Thoracic aorta (tissue), 2 donors: ENCODE measurements at regions not wholly inside any gene's neighbourhood (a gene's known extent, or its start where the extent isn't known, plus 50 kb on each side); places are given as distances from the start of the nearest gene placed in this dataset.

Experiments
- ATAC-seq: fragments of 150-250 bp; one replicate; pipeline ENCODE4 v1.8.0; 2017; ENCODE audit warnings: low read depth; ENCODE audit not compliant: insufficient number of reproducible peaks, low FRiP score
- DNase-seq: peaks from one replicate; pipeline ENCODE4 v3.0.0-alpha.2; 2020; ENCODE audit warnings: low spot score
- H3K27ac ChIP-seq, 2 donors: fragments of 200-600 bp; sonication (generic); 1 replicate in 1 of 2; 2 replicates in 1 of 2; pipeline ENCODE4 v1.5.1; 2016; ENCODE audit warnings: mild to moderate bottlenecking in 2 of 2, moderate library complexity in 2 of 2
- H3K27me3 ChIP-seq: fragments of 200-600 bp; sonication (generic); replicated peaks from 2 replicates; pipeline ENCODE4 v1.6.0; 2016; ENCODE audit warnings: mild to moderate bottlenecking; ENCODE audit not compliant: insufficient read depth
- H3K36me3 ChIP-seq: fragments of 200-600 bp; sonication (generic); one replicate; pipeline ENCODE4 v1.5.1; 2016
- H3K4me1 ChIP-seq, 2 donors: fragments of 200-600 bp; sonication (generic); 1 replicate in 1 of 2; 2 replicates in 1 of 2; pipeline versions ENCODE4 v1.5.1 to v1.6.0; 2016; ENCODE audit warnings: low read depth in 2 of 2, mild to moderate bottlenecking in 1 of 2; ENCODE audit not compliant: control insufficient read depth in 1 of 2
- H3K4me3 ChIP-seq: fragments of 200-600 bp; sonication (generic); 2 replicates; pipeline ENCODE4 v1.5.1; 2016; ENCODE audit warnings: mild to moderate bottlenecking
- H3K9me3 ChIP-seq: fragments of 200-600 bp; sonication (generic); 2 replicates; pipeline ENCODE4 v1.5.1; 2016
- CTCF ChIP-seq: fragments of 200-600 bp; sonication (generic); IDR thresholded peaks from one replicate; pipeline ENCODE4 v1.5.1; 2019; ENCODE audit warnings: antibody characterized with exemption

DNA sequence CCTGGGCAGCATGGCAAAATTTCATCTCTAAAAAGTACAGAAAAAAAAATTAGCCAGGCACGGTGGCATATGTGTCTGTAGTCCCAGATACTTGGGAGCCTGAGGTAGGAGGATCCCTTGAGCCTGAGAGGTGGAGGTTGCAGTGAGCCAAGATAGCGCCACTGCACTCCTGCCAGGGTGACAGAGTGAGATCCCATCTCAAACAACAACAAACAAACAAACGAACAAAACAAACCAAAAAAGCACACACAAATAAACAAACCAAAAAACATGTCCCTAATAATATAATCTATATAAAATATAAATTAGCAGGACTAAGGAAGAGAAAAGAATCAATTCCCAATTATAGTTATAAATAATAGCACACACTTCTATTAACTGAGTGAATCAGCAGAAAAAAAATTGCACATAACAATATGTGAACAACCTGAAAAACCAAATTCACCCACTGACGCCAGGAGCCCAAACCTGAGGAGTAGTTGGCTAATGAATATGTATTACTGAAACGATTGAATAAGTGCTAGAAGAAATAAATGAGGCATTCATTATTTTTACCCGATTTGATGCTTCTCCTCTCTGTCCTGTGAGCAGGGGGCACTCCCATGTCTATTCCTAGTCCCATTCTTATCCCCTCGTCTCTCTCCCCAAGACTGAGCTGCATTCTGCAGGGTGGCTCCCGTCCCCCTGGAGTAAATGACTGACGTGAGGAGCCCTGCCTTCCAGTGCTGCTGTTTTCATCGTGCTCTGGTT lies 108.2 kb upstream of the TOP3B start:
- no peaks in the 10 kb centered on the region for H3K36me3 ChIP-seq
- H3K9me3 ChIP-seq: no peaks in the 10 kb centered on the region
- no peak overlapping the region for H3K27ac ChIP-seq
- H3K27me3 ChIP-seq: no peaks in the 10 kb centered on the region
- no peak for ATAC-seq
- DNase-seq: no peak
- no peaks in the 10 kb centered on the region for H3K4me1 ChIP-seq
- no peak for TF ChIP-seq CTCF
- no peak overlapping the region for H3K4me3 ChIP-seq

DNA sequence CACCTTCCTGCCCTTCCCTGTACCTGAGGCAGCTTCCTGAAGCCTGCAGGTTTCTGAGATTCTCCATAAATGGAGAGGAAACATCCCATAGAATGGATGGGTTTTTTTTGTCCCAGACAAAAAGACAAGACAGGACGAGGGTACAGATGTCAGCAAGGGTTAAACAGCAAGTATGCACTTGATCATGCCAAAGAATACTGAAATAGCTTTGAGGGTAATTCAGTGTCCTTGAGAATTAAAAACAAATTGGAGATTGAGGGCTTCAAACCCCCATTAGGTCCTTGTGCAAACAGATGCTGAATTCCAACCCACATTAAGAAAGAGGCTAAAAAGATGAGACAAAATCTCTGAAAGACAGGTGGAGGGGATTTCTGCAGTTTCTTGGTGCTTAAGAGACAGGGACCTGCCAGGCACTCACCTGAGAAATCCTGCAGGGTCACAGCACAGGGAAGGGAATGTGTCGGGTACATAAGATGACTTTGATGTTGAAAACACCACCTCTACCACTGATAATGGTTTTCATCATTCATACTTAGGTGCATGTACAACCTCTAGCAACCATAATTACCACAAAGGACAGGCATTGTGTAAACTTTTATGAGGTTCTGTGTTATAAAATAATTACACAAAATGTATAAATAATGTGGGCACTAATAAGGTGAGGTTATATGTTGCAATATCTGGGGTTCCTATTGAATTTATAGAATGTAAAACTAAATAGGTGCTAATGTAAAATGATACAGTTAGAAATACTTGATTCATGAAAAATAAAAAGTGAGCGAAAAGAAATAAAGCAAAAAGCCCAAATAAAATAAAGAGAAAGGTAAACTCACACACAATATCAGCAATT lies 107.1 kb upstream of the TOP3B start:
- no peak overlapping the region for H3K27ac ChIP-seq
- H3K4me3 ChIP-seq: no peak overlapping the region
- H3K36me3 ChIP-seq: no peaks in the 10 kb centered on the region
- H3K4me1 ChIP-seq: no peaks in the 10 kb centered on the region
- no peak for ATAC-seq
- DNase-seq: no peak
- H3K27me3 ChIP-seq: no peaks in the 10 kb centered on the region
- no peaks in the 10 kb centered on the region for H3K9me3 ChIP-seq
- no peak for TF ChIP-seq CTCF

DNA sequence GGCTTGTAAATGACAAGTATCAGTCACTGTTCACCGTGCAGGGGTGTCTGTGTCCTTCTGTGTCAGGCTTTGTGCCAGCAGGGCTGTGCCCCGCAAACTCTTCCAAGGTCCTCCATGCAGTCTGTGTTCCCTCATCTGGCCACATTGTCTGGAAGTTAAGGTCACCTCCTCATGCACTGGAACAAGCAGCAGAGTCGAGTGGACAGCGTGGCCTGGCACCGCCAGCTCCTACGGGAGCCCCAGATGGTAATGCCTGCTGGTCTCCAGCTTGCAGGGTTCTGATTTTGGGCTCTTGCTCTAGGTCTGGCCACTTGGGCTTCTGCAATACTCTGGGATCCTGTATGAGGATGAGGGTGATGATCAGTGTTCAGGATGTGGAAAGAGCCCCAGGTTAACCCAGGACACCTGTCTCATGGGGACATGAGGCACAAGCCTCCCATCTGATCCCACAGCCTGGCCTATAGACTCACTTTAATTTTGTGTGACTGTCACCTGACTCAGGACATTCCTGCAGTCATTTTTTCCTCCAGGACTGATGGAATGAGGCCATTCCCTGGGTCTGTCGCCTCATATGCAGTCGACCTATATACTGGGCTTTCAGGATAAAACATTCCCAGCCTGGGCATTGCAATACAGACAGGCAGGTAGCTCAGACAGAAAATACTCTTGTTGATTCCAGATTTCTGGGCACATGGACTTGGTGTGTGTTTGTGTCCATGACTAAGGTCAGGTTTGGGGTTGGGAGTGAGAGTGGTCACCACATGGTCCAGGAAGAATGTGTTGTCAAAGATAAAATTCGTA lies 106.3 kb upstream of the TOP3B start:
- no peaks in the 10 kb centered on the region for H3K27me3 ChIP-seq
- TF ChIP-seq CTCF: no peak

DNA sequence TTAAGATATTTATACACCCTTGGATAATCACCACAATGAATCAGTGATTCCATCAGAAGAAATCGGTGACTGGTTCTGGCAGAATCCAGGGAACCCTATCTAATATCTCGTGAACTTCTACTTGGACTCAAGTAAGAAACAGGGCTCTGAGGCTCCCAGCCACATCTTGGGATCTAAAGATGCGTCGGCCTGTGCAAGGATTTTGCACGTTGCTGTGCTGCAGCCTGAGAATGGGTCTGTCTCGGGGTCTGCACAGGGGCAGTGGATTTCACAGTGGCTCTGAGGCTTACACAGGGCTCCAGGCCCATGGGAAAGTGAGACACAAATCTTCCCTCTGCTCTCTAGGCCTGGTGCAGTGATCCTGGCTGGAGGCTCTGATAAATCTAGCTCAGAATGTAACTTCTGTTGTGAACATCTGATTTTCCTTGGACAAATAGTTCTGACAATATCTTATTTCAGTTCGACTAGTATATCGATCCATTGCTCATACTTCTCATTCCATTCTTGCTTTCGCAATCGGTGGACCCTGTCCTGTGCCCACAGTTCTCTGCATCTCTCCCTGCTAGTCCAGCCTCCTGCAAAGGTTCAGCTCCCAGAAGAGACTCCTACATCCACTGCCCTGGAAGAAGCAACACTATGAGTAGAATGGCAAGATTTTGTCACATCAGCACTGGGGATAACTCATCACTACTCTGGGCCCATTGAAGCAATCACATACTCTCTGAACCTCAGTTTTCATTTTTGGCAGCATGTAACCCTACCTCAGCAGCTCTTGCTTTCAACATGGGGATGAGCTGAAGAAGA lies 105.5 kb upstream of the TOP3B start:
- H3K27me3 ChIP-seq: no peaks in the 10 kb centered on the region
- no peaks in the 10 kb centered on the region for H3K36me3 ChIP-seq
- H3K27ac ChIP-seq: no peak overlapping the region
- no peak overlapping the region for H3K4me3 ChIP-seq
- no peaks in the 10 kb centered on the region for H3K4me1 ChIP-seq
- no peaks in the 10 kb centered on the region for H3K9me3 ChIP-seq
- DNase-seq: no peak
- ATAC-seq: no peak
- TF ChIP-seq CTCF: no peak

More for the DNA sequence above, 106.3 kb upstream of the TOP3B start:
- no peak overlapping the region for H3K4me3 ChIP-seq
- DNase-seq (no peak), ATAC-seq (no peak)
- H3K36me3 ChIP-seq: no peaks in the 10 kb centered on the region
- no peak overlapping the region for H3K27ac ChIP-seq
- no peaks in the 10 kb centered on the region for H3K4me1 ChIP-seq
- H3K9me3 ChIP-seq: no peaks in the 10 kb centered on the region
